GM12878 (cell line): ENCODE measurements at regions not wholly inside any gene's neighbourhood (a gene's known extent, or its start where the extent isn't known, plus 50 kb on each side); places are given as distances from the start of the nearest gene placed in this dataset.
"Not testable (repeated sequence)": the region's sequence is repeated elsewhere in the genome, so short reads cannot be mapped to it uniquely, and the experiment has no call there.

ENCODE experiments used
- ATAC-seq: fragments of 200-7000 bp; cut with Tn5 transposase; 3 replicates; pipeline ENCODE4 v1.9.1; 2020; ENCODE audit warnings: mild to moderate bottlenecking, moderate library complexity
- BruUV-seq: library from RNA; stranded (reverse); fragments of 400-500 nt; replicated peaks from 2 replicates; lab custom pipeline; 2021; lab: Mats Ljungman, UMichigan
- CTCF ChIA-PET: fragments of 300-600 bp; sonication (Branson Sonifier 250); formaldehyde crosslinking; extraction: SDS; loops from one replicate; lab custom pipeline; 2021; ENCODE audit warnings: inconsistent platforms; lab: Yijun Ruan, JAX
- POLR2A ChIA-PET: fragments of 350-600 bp; formaldehyde crosslinking; extraction: SDS; loops from one replicate; lab custom pipeline; 2021; ENCODE audit warnings: inconsistent platforms; lab: Charles Lee
- RAD21 ChIA-PET: fragments of 300-600 bp; sonication (Branson Sonifier 250); formaldehyde crosslinking; loops from one replicate; lab custom pipeline; 2023; ENCODE audit warnings: antibody characterized with exemption; ENCODE audit not compliant: unreplicated experiment; lab: Charles Lee
- SMC1A ChIA-PET: fragments of 300-600 bp; sonication (Branson Sonifier 250); formaldehyde crosslinking; loops from one replicate; lab custom pipeline; 2023; ENCODE audit not compliant: unreplicated experiment, uncharacterized antibody; lab: Charles Lee
- DNase-seq: peaks from one replicate; pipeline ENCODE4 v3.0.0-alpha.2; 2011; ENCODE audit warnings: low read depth, low spot score
- FAIRE-seq: peaks from 3 replicates; lab custom pipeline; 2011; peaks lifted over from hg19 to GRCh38; lab: Jason Lieb, UNC
- H2AFZ ChIP-seq: 2 replicates; pipeline ENCODE4 v1.6.0; 2011; ENCODE audit warnings: low read depth, low read length, control low read depth; ENCODE audit not compliant: control insufficient read depth
- H3K27ac ChIP-seq: 2 replicates; pipeline ENCODE4 v1.5.1; 2011; ENCODE audit warnings: control low read depth; ENCODE audit not compliant: control insufficient read depth, insufficient read depth
- H3K27me3 ChIP-seq, 2 experiments: replicated peaks in 1 of 2; 2 replicates each; pipeline versions ENCODE4 v1.6.0 to v1.6.1; 2011; ENCODE audit warnings: low read length in 1 of 2; ENCODE audit not compliant: control insufficient read depth in 2 of 2, insufficient read depth in 2 of 2
- H3K36me3 ChIP-seq, 2 experiments: 2 replicates each; pipeline ENCODE4 v1.5.1; 2011; ENCODE audit warnings: low read length in 1 of 2; ENCODE audit not compliant: control insufficient read depth in 2 of 2, insufficient read depth in 2 of 2
- H3K4me1 ChIP-seq: 2 replicates; pipeline ENCODE4 v1.6.1; 2011; ENCODE audit warnings: mild to moderate bottlenecking, low read length, moderate library complexity, mixed read lengths; ENCODE audit not compliant: control insufficient read depth, insufficient read depth
- H3K4me2 ChIP-seq: 2 replicates; pipeline ENCODE4 v1.6.0; 2011; ENCODE audit warnings: control low read depth; ENCODE audit not compliant: control insufficient read depth, insufficient read depth
- H3K4me3 ChIP-seq: fragments of 200-600 bp; sonication (generic); 2 replicates; pipeline ENCODE4 v1.5.1; 2016
- H3K79me2 ChIP-seq: 2 replicates; pipeline ENCODE4 v1.6.0; 2011; ENCODE audit warnings: low read length; ENCODE audit not compliant: control insufficient read depth, insufficient read depth
- H3K9ac ChIP-seq: 2 replicates; pipeline ENCODE4 v1.8.0; 2011; ENCODE audit warnings: low read length, control low read depth, mixed read lengths; ENCODE audit not compliant: control insufficient read depth, insufficient read depth
- H3K9me3 ChIP-seq: replicated peaks from 3 replicates; pipeline ENCODE4 v1.5.1; 2011; ENCODE audit warnings: mild to moderate bottlenecking, low read length; ENCODE audit not compliant: control insufficient read depth, insufficient read depth
- H4K20me1 ChIP-seq: 2 replicates; pipeline ENCODE4 v1.6.0; 2011; ENCODE audit not compliant: control insufficient read depth, insufficient read depth
- BCLAF1 ChIP-seq: fragments of 450-650 bp; IDR thresholded peaks from 2 replicates; pipeline ENCODE4 v1.6.1; 2017; ENCODE audit warnings: antibody characterized with exemption, mild to moderate bottlenecking, moderate library complexity
- EP300 ChIP-seq, 2 experiments: fragments of 150-350 bp in 1 of 2; IDR thresholded peaks; 2 replicates each; pipeline ENCODE4 v1.6.1; 2011 to 2012; ENCODE audit warnings: low read depth in 2 of 2, low read length in 2 of 2, borderline replicate concordance in 1 of 2, improper control_type of control experiment in 1 of 2, inconsistent platforms in 1 of 2; ENCODE audit not compliant: control insufficient read depth in 1 of 2
- FOXM1 ChIP-seq: IDR thresholded peaks from 2 replicates; pipeline ENCODE4 v1.6.1; 2012; ENCODE audit warnings: low read depth, mild to moderate bottlenecking, inconsistent platforms, low read length, moderate library complexity
- JUND ChIP-seq: IDR thresholded peaks from 2 replicates; pipeline ENCODE4 v1.6.1; 2012; ENCODE audit warnings: low read depth, mild to moderate bottlenecking, low read length, improper control_type of control experiment, moderate library complexity
- RFX5 ChIP-seq: IDR thresholded peaks from 2 replicates; pipeline ENCODE4 v1.6.1; 2011; ENCODE audit warnings: low read depth, low read length, improper control_type of control experiment
- SIN3A ChIP-seq: IDR thresholded peaks from 2 replicates; pipeline ENCODE4 v1.6.1; 2012; ENCODE audit warnings: low read depth, low read length, improper control_type of control experiment
- SMAD5 ChIP-seq: IDR thresholded peaks from 2 replicates; pipeline ENCODE4 v1.6.1; 2016; ENCODE audit warnings: antibody characterized with exemption, low read depth
- TBL1XR1 ChIP-seq: IDR thresholded peaks from 2 replicates; pipeline ENCODE4 v1.6.1; 2012; ENCODE audit warnings: low read depth, low read length, improper control_type of control experiment
- ZNF207 ChIP-seq: fragments of 450-650 bp; IDR thresholded peaks from 2 replicates; pipeline ENCODE4 v1.6.1; 2014; ENCODE audit warnings: antibody characterized with exemption, mild to moderate bottlenecking, borderline replicate concordance
- WGBS: methylation state at CpG from one replicate; pipeline ENCODE4 v1.1.6; 2016; ENCODE audit warnings: low lambda C conversion rate; ENCODE audit not compliant: insufficient replicate concordance, insufficient coverage; ENCODE audit errors: missing lambda C conversion rate; 5-methylcytosine and 5-hydroxymethylcytosine counted together
- in situ Hi-C: fragments of 300-500 bp; cut with MboI; formaldehyde crosslinking; loops from 9 replicates; pipeline ENCODE4 v1.14.3; 2018; ENCODE audit warnings: mixed read lengths
- intact Hi-C: fragments of 100-400 bp; cut with micrococcal nuclease; formaldehyde crosslinking; loops from one replicate; pipeline ENCODE4 v1.14.2; 2022; ENCODE audit not compliant: unreplicated experiment
- TF ChIP-seq, protein P1 (sequence below): IDR thresholded peaks from 2 replicates; pipeline ENCODE4 v1.6.1; 2011; ENCODE audit warnings: low read depth, low read length, improper control_type of control experiment, borderline replicate concordance

DNA sequence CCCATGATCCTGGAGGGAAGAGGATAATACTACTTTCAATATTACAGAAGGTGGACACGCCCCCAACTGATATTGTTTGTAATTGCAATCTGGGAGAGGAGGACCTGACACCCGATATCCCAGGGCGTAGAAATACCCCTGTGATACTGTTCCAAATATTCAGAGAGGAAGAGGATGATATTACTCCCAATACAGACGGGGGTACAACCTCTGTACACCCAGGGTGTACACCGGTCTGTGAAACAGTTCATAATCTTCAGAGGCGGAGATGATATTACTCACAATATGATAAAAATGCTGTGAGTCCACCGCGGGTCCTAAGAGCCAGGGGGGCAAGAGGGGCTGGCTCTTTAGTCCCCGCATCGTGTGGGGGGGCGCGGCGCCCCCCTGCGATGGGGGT is 57.2 kb upstream of the ALDH3B2 start:
- H3K4me3 ChIP-seq, result no peak overlapping the region
- H3K27me3 ChIP-seq, result no peaks in the 10 kb centered on the region
- FAIRE-seq, result no peak
- no peak for TF ChIP-seq TBL1XR1
- no peak for TF ChIP-seq EP300 (IDR thresholded peaks at IDR 0.05; ENCODE audit: borderline replicate concordance in 1 of 2, control insufficient read depth in 1 of 2, low read depth in 2 of 2, low read length in 2 of 2)
- no peak for TF ChIP-seq JUND
- TF ChIP-seq, protein P1, sequence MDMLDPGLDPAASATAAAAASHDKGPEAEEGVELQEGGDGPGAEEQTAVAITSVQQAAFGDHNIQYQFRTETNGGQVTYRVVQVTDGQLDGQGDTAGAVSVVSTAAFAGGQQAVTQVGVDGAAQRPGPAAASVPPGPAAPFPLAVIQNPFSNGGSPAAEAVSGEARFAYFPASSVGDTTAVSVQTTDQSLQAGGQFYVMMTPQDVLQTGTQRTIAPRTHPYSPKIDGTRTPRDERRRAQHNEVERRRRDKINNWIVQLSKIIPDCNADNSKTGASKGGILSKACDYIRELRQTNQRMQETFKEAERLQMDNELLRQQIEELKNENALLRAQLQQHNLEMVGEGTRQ, result no peak
- TF ChIP-seq RFX5, result no peak
- no peak for TF ChIP-seq FOXM1
- TF ChIP-seq SIN3A, result no peak
- TF ChIP-seq ZNF207, result no peak
- no peak for TF ChIP-seq BCLAF1
- TF ChIP-seq SMAD5, result no peak
- no peak overlapping the region for H3K27ac ChIP-seq
- ChIA-PET CTCF (no interaction called here), RAD21 (no interaction called here), SMC1A (interaction anchor here (1.0 kb wide), 1 partner anchor 10 kb away, joined by 3 read pairs; no protein-coding TSS in a partner anchor), POLR2A (no interaction called here)
- intact Hi-C loops, result no loop called here
- H4K20me1 ChIP-seq, result no peaks in the 10 kb centered on the region
- ATAC-seq, result no peak
- no peak for DNase-seq
- H3K36me3 ChIP-seq, result no peaks in the 10 kb centered on the region
- in situ Hi-C loops, result no loop called here
- no peaks in the 10 kb centered on the region for H3K79me2 ChIP-seq
- no TSS peak for BruUV-seq
- H3K9me3 ChIP-seq, result no peaks in the 10 kb centered on the region
- WGBS, result 62% methylated on average over 14 of the region's 14 CpGs
- H3K9ac ChIP-seq, result no peak overlapping the region
- H2AFZ ChIP-seq, result no peak overlapping the region
- H3K4me2 ChIP-seq, result no peak overlapping the region
- no peaks in the 10 kb centered on the region for H3K4me1 ChIP-seq

- BruUV-seq, ATAC-seq, H3K9me3 ChIP-seq, CTCF ChIA-PET, DNase-seq, SMC1A ChIA-PET, H3K36me3 ChIP-seq, H3K4me1 ChIP-seq, H3K27me3 ChIP-seq, H2AFZ ChIP-seq, in situ Hi-C loops, intact Hi-C loops, FAIRE-seq, H3K9ac ChIP-seq, H4K20me1 ChIP-seq, H3K27ac ChIP-seq, H3K4me2 ChIP-seq, H3K4me3 ChIP-seq, H3K79me2 ChIP-seq, POLR2A ChIA-PET: not testable (repeated sequence)
- 15% methylated on average over 3 of the region's 3 CpGs for WGBS
- RAD21 ChIA-PET, result interaction anchor here (1.1 kb wide), 1 partner anchor 158 kb away, joined by 3 read pairs; no protein-coding TSS in a partner anchor
These were observed 53.7 kb upstream of the ALDH3B2 start for GRCh38 chr11:67728163-67728571.
